H1 (cell line): ENCODE measurements at regions not wholly inside any gene's neighbourhood (a gene's known extent, or its start where the extent isn't known, plus 50 kb on each side); places are given as distances from the start of the nearest gene placed in this dataset.

Source experiments
- FOSL1 ChIP-seq: IDR thresholded peaks from 2 replicates; pipeline ENCODE4 v1.6.1; 2011; ENCODE audit warnings: mild to moderate bottlenecking, low read depth, low read length, moderate library complexity; ENCODE audit not compliant: insufficient read depth
- JUN ChIP-seq: IDR thresholded peaks from 2 replicates; pipeline ENCODE4 v1.6.1; 2011; ENCODE audit warnings: low read depth, mild to moderate bottlenecking, improper control_type of control experiment, low read length
- POU5F1 ChIP-seq: IDR thresholded peaks from 2 replicates; pipeline ENCODE4 v1.6.1; 2011; ENCODE audit warnings: low read depth, mild to moderate bottlenecking, low read length, moderate library complexity
- SAP30 ChIP-seq: fragments of 300-600 bp; sonication (generic); IDR thresholded peaks from 2 replicates; pipeline ENCODE4 v1.7.1; 2012; ENCODE audit warnings: low read length, moderate library complexity, mild to moderate bottlenecking, inconsistent platforms; ENCODE audit not compliant: insufficient read depth, insufficient replicate concordance

DNA sequence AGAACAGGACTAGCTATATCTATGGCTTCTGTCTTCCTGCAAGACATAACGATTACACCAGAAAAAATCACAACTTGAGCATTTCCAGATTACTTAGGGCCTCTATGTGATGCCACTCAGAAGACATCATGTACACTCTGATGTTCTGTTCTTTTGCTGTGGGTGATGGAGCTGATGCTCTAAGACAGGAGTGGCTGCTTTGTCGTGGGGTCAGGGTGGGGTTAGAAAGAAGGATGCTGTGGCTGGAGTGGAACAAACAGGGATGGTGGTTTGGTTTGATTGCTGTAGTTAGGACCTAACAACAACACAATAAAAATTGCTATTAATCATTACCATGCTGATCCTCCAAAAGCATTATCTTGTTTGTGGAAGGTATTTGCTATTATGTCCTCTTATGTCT lies 120.3 kb upstream of the ARHGAP20 start (continued):
- TF ChIP-seq SAP30 (no peak), JUN (no peak), POU5F1 (no peak), FOSL1 (no peak)
